COR-L47 (cell line): ENCODE measurements at regions not wholly inside any gene's neighbourhood (a gene's known extent, or its start where the extent isn't known, plus 50 kb on each side); places are given as distances from the start of the nearest gene placed in this dataset.
"Not testable (repeated sequence)": the region's sequence is repeated elsewhere in the genome, so short reads cannot be mapped to it uniquely, and the experiment has no call there.

Source experiments
- DNase-seq: peaks from one replicate; lab custom pipeline; 2025; lab: John Stamatoyannopoulos, UW

- DNase-seq, result peak; percentile 58
These were observed 347.5 kb downstream of the METTL4 start for GRCh38 chr18:2223849-2224248.

- DNase-seq, result no peak
These were observed 335.1 kb downstream of the METTL4 start for GRCh38 chr18:2236232-2236631.

- DNase-seq, result no peak
These were observed 333.6 kb downstream of the METTL4 start for GRCh38 chr18:2237706-2238105.

- no peak for DNase-seq
These were observed 331.0 kb downstream of the METTL4 start for GRCh38 chr18:2240311-2240705.

GRCh38 chr18:2244641-2245040 is 326.7 kb downstream of the METTL4 start:
- DNase-seq, result no peak

GRCh38 chr18:2247101-2247500 is 324.2 kb downstream of the METTL4 start:
- DNase-seq, result not testable (repeated sequence)

- no peak for DNase-seq
These were observed 316.3 kb downstream of the METTL4 start for GRCh38 chr18:2254977-2255376.

GRCh38 chr18:2256577-2256976 is 314.7 kb downstream of the METTL4 start:
- DNase-seq, result no peak

GRCh38 chr18:2258954-2259353 is 312.4 kb downstream of the METTL4 start:
- no peak for DNase-seq

GRCh38 chr18:2263303-2263890 is 307.9 kb downstream of the METTL4 start:
- no peak for DNase-seq

- DNase-seq, result no peak
These were observed 296.7 kb downstream of the METTL4 start for GRCh38 chr18:2274613-2275012.

GRCh38 chr18:2281086-2281485 is 290.2 kb downstream of the METTL4 start:
- no peak for DNase-seq

- DNase-seq, result no peak
These were observed 289.6 kb downstream of the METTL4 start for GRCh38 chr18:2281523-2282199.

- no peak for DNase-seq
These were observed 278.0 kb downstream of the METTL4 start for GRCh38 chr18:2293109-2293839.

GRCh38 chr18:2301316-2301715 is 270.0 kb downstream of the METTL4 start:
- no peak for DNase-seq

GRCh38 chr18:2302012-2302411 is 269.3 kb downstream of the METTL4 start:
- DNase-seq, result no peak

GRCh38 chr18:2302628-2303516 is 268.4 kb downstream of the METTL4 start:
- DNase-seq, result no peak

GRCh38 chr18:2303517-2304238 is 267.6 kb downstream of the METTL4 start:
- no peak for DNase-seq

GRCh38 chr18:2304378-2305175 is 266.7 kb downstream of the METTL4 start:
- peak; percentile 7 for DNase-seq

GRCh38 chr18:2306606-2307005 is 264.7 kb downstream of the METTL4 start:
- DNase-seq, result no peak

- DNase-seq, result no peak
These were observed 260.4 kb downstream of the METTL4 start for GRCh38 chr18:2310886-2311285.
